Pancreas (tissue), 10 donors: ENCODE measurements at regions not wholly inside any gene's neighbourhood (a gene's known extent, or its start where the extent isn't known, plus 50 kb on each side); places are given as distances from the start of the nearest gene placed in this dataset.

Source experiments
- ATAC-seq, 4 donors: fragments of 200-7000 bp; cut with Tn5 transposase; one replicate each; pipeline versions ENCODE4 v1.8.0 to v1.9.1; 2020; ENCODE audit warnings: mild to moderate bottlenecking in 4 of 4, moderate library complexity in 4 of 4
- DNase-seq, 6 donors: peaks; one replicate each; pipeline ENCODE4 v3.0.0-alpha.2; 2020
- FAIRE-seq: peaks from 2 replicates; lab custom pipeline; 2012; peaks lifted over from hg19 to GRCh38; lab: Jason Lieb, UNC
- H3K27ac ChIP-seq, 4 donors: fragments of 200-600 bp; sonication (generic); 1 replicate in 3 of 4; 2 replicates in 1 of 4; pipeline versions ENCODE4 v1.5.0 to v1.8.0; 2020
- H3K27me3 ChIP-seq, 4 donors: fragments of 200-600 bp; one replicate each; pipeline ENCODE4 v1.8.0; 2021
- H3K36me3 ChIP-seq, 3 donors: fragments of 200-600 bp; sonication (generic) in 1 of 3; one replicate each; pipeline versions ENCODE4 v1.5.0 to v1.8.0; 2020 to 2021
- H3K4me1 ChIP-seq, 3 donors: fragments of 200-600 bp; one replicate each; pipeline ENCODE4 v1.8.0; 2021
- H3K4me3 ChIP-seq, 4 donors: fragments of 200-600 bp; sonication (generic) in 2 of 4; one replicate each; pipeline versions ENCODE4 v1.5.0 to v1.8.0; 2020 to 2021
- H3K9me3 ChIP-seq, 4 donors: fragments of 200-600 bp; one replicate each; pipeline ENCODE4 v1.8.0; 2021
- CTCF ChIP-seq, 4 donors: fragments of 200-600 bp; sonication (generic) in 3 of 4; IDR thresholded peaks; one replicate each; pipeline versions ENCODE4 v1.5.0 to v1.8.0; 2021; ENCODE audit warnings: antibody characterized with exemption in 4 of 4
- WGBS, 2 donors: extraction: QIAGEN DNeasy Blood & Tissue Kit; methylation state at CpG; one replicate each; pipeline ENCODE4 v1.1.7; 2013; 5-methylcytosine and 5-hydroxymethylcytosine counted together
- intact Hi-C, 3 donors: fragments of 100-400 bp; cut with DNase I; formaldehyde crosslinking; loops; one replicate each; pipeline versions ENCODE4 v1.11.1 to v1.14.2; 2022
- donor health status: healthy with polysubstance abuse.
- donor health status: DM: no; HTN: no; CAD: no; lungs with moderate emphysema.
- donor health status: DM: no; HTN: no; CAD: no.
- donor health status: control.
- donor health status: control.
- donor health status: Bipolar disorder and iron deficiency.
- donor health status: DM: yes; HTN: yes; CAD: no.
- donor health status: DM: no; HTN: no; CAD: no.
- donor health status: DM: no; HTN: no; CAD: no.
- donor health status: DM: yes; HTN: yes; CAD: no.

- Histone ChIP-seq H3K4me1 (no peaks in the 10 kb centered on the region), H3K36me3 (no peaks in the 10 kb centered on the region), H3K27me3 (no peaks in the 10 kb centered on the region), H3K9me3 (no peaks in the 10 kb centered on the region), H3K27ac (no peak overlapping the region), H3K4me3 (no peak overlapping the region)
- no peak for DNase-seq
- no peak for ATAC-seq
- WGBS, 2 donors: 66 to 77% methylated on average over 3 of the region's 3 CpGs
- no peak for TF ChIP-seq CTCF (IDR thresholded peaks at IDR 0.05)
- no peak for FAIRE-seq
- intact Hi-C loops: no loop called here
These were observed 585.0 kb downstream of the NR4A2 start for GRCh38 chr2:155747531-155747930.

- no peak for FAIRE-seq
- Histone ChIP-seq H3K4me1 (no peaks in the 10 kb centered on the region), H3K9me3 (no peaks in the 10 kb centered on the region), H3K27ac (no peak overlapping the region), H3K27me3 (peaks cover 0 to 4% (median 0%) of the 10 kb centered on the region in 4 donors), H3K36me3 (no peaks in the 10 kb centered on the region), H3K4me3 (no peak overlapping the region)
- 26 to 33% methylated on average over 4 of the region's 4 CpGs for WGBS, 2 donors
- no peak for ATAC-seq
- no peak for TF ChIP-seq CTCF (IDR thresholded peaks at IDR 0.05)
- intact Hi-C loops: no loop called here
- DNase-seq: no peak
These were observed 599.2 kb downstream of the NR4A2 start for GRCh38 chr2:155733091-155733853.

DNA sequence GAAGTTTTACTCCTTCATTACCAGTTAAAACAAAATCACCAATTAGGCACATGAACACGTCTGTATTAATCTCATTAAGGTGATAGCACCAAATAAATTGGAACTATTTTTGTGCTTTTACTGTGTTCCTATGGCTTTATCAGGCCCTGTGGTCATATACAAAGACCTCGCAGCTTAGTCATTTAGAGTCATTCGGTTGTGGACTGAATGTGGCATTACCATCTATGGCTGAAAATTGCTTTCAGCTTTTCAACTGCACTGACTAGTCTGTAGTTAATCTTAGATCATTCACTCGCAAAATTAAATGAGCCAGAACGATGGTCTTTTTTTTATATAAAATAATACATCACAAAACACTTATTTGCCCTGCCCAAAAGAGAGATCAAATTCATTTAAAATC, 601.7 kb downstream of the NR4A2 start:
- Histone ChIP-seq H3K27me3 (peaks cover 0 to 7% (median 0%) of the 10 kb centered on the region in 4 donors), H3K9me3 (no peaks in the 10 kb centered on the region), H3K27ac (no peak overlapping the region), H3K36me3 (no peaks in the 10 kb centered on the region), H3K4me1 (no peaks in the 10 kb centered on the region), H3K4me3 (no peak overlapping the region)
- no peak for TF ChIP-seq CTCF (IDR thresholded peaks at IDR 0.05)
- no peak for FAIRE-seq
- no peak for ATAC-seq
- WGBS, 2 donors: 56 to 65% methylated on average over 5 of the region's 5 CpGs
- no peak for DNase-seq
- intact Hi-C loops: no loop called here

GRCh38 chr2:155727187-155727895, 605.2 kb downstream of the NR4A2 start:
- DNase-seq: no peak
- no peak overlapping the region for H3K4me3 ChIP-seq
- no peaks in the 10 kb centered on the region for H3K36me3 ChIP-seq
- H3K9me3 ChIP-seq: no peaks in the 10 kb centered on the region
- no peak for ATAC-seq
- no peaks in the 10 kb centered on the region for H3K4me1 ChIP-seq
- no peak for FAIRE-seq
- no peak for TF ChIP-seq CTCF (IDR thresholded peaks at IDR 0.05)
- H3K27ac ChIP-seq: no peak overlapping the region
- peaks cover 0 to 14% (median 0%) of the 10 kb centered on the region in 4 donors for H3K27me3 ChIP-seq
- intact Hi-C loops: no loop called here
- 26 to 28% methylated on average over 10 of the region's 10 CpGs for WGBS, 2 donors

DNA sequence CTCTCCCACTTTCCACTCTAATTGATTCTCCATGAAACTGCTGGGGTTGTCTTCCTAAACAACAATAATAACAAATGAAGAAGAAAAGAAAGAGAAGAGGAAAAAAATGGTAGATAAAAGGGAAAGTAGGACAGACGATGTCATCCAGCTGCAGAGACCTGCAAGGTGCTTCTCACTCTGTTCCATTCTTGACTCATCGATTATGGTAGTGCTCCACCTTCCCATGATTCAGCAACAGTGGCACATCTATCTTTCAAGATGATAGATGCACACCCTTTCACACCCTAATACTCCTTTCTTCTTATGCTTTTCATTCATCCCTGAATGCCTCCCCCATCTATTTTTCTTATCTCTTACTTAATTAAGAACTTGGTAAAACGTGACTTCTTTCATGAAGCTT, 610.2 kb downstream of the NR4A2 start:
- ATAC-seq (no peak), DNase-seq (no peak), FAIRE-seq (no peak)
- no peaks in the 10 kb centered on the region for H3K36me3 ChIP-seq
- H3K4me1 ChIP-seq: no peaks in the 10 kb centered on the region
- 58 to 72% methylated on average over 3 of the region's 3 CpGs for WGBS, 2 donors
- peaks cover 0 to 9% (median 0%) of the 10 kb centered on the region in 4 donors for H3K27me3 ChIP-seq
- H3K27ac ChIP-seq: no peak overlapping the region
- H3K9me3 ChIP-seq: no peaks in the 10 kb centered on the region
- intact Hi-C loops: no loop called here
- no peak for TF ChIP-seq CTCF (IDR thresholded peaks at IDR 0.05)
- H3K4me3 ChIP-seq: no peak overlapping the region
